Activated T-helper 1 cell treated with anti-CD3 and anti-CD28 coated beads, Interleukin-2, amount 50 U/mL, for 16 hours (primary cell): ENCODE measurements at regions not wholly inside any gene's neighbourhood (a gene's known extent, or its start where the extent isn't known, plus 50 kb on each side); places are given as distances from the start of the nearest gene placed in this dataset.

Experiments
- DNase-seq, 2 donors: peaks; one replicate each; pipeline ENCODE4 v3.0.0-alpha.2; 2020; ENCODE audit warnings: low read depth in 1 of 2, low spot score in 1 of 2

DNA sequence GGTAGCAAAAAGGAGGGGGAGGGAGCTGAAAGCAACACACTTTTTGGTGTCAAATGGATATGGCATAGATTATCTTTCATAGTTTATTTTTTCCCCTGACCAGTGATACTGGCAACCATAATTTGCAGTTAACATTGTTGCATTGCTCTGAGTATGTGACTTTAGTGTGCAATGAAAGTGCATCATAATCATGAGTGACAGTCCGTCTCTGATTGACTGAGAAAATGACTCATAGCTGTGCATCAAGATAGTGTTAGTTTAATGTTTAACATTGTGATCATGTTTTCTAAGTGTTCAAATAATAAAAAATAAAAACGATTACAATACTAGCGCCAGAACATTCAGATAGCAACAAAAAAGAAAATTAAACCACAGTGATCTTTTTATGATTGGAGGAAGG is 952.4 kb upstream of the TENM4 start:
- no peak for DNase-seq

GRCh38 chr11:80390505-80390904 is 949.7 kb upstream of the TENM4 start:
- no peak for DNase-seq

DNA sequence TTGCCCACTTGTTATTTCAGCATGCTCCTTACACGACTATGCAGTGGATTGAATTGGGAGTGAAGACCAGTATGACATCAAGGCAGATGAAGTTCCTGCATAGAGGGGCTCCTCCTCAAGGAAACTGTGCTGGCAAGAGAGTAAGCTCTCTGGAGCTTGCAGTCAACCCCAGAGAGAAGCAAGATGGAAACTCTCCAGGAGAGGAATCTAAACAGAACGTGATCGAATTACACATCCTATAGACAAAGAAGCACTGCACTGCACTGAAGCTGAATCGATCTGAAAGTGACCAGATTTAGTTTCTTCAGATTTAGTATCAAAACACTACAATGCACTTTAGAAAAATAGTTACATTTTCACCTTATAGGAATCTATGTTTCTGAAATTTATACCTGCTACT is 947.7 kb upstream of the TENM4 start:
- no peak for DNase-seq

- no peak for DNase-seq
Measured at GRCh38 chr11:80388130-80388529, 947.3 kb upstream of the TENM4 start.

DNA sequence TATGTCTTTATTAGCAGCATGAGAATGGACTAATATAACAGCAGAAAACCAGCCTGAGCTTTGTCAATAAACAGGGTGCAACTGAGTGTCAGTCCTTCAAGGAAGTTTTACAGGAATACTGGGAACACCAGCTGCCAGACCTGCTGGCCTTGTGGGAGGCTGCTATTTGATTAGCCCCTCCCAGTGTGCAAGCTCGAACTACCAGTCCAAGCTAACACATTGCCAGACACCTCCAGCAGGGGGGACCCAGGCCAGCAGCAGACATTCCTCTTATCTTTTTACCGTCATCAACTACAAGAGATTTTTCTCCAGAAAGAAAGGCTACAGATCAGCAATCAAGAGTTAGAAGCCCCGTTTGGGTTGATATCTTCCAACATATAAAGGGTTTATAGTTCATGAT is 942.8 kb upstream of the TENM4 start:
- DNase-seq = no peak

GRCh38 chr11:80379620-80380278 is 938.9 kb upstream of the TENM4 start:
- DNase-seq = no peak

DNA sequence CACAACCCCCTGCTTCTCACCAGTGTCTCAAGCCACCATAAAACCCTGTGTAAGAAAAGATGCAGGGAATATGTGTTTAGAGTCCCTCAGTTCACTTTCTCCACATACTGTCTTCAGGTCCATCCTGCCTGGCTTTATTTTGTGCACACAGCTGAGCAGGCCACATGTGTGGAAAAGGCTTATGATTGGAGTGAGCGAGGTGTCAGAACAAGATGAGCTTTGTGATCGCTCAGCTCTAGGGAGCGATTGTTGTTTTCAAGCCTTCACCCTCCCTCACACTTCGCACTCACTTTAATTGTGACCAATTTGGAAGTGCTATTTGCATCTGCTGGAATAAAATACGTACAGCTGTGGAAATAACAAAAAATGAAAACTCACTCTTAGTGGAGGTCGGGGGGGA is 931.1 kb upstream of the TENM4 start:
- no peak for DNase-seq

DNA sequence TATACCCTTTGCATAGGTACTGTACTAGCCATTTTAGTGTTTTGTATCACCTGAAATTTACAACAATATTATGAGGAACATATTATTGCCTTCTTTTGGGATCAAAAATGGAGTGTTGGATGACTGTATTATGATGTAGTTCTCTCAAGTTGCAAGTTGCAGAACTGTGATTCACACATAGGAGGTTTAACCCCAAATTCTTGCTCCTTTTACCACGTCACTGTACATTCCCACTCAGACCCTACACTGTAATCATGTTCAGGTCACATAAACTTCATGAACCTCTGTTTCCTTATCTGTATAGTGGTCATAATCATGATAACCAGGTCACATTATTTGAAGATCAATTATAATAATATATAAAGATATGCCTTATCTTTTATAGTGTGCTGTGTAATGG is 925.1 kb upstream of the TENM4 start:
- DNase-seq = no peak

GRCh38 chr11:80365076-80365725 is 924.4 kb upstream of the TENM4 start:
- no peak for DNase-seq

GRCh38 chr11:80362563-80363340 is 921.9 kb upstream of the TENM4 start:
- no peak for DNase-seq

GRCh38 chr11:80355251-80355650 is 914.4 kb upstream of the TENM4 start:
- DNase-seq = no peak

- DNase-seq = no peak
Measured at GRCh38 chr11:80350541-80350940, 909.7 kb upstream of the TENM4 start.

GRCh38 chr11:80349997-80350396 is 909.2 kb upstream of the TENM4 start:
- DNase-seq = no peak

DNA sequence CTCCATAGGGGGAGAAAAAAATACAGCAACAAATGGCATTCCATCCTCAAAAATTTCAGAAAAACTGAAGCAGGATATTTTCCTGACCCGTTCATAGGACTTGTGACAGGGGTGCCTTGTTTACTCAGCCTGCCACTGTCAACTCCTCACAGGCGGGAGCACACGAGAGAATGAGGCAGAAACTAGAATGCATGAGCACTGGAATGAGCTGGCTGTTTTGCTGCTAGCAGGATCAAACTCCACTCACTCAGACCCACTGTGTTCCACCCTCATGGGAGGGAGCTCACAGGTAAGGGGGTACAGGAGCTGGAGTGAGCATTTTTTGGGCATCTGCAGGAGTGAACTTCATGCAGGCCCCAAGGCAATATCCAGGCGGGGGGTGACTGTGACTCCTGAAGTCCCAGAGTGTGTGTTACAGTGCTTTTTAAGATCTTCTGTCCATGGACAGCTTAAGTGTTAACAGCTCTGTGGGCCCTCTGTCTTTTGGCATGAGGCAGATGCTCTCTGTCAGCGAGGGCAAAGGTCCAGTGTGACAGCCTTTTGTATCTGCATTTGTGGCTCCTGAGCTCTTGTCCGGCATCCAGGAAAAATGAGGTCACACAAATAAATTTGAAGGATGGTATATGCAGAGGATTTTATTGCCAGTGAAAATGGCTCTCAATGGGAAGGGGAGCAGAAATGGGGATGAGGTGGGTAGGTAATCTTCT is 905.7 kb upstream of the TENM4 start:
- no peak for DNase-seq

GRCh38 chr11:80343436-80343835 is 902.6 kb upstream of the TENM4 start:
- DNase-seq = no peak

- no peak for DNase-seq
Measured at GRCh38 chr11:80338231-80338630, 897.4 kb upstream of the TENM4 start.

GRCh38 chr11:80331694-80332093 is 890.9 kb upstream of the TENM4 start:
- no peak for DNase-seq

- no peak for DNase-seq
Measured at GRCh38 chr11:80330264-80330663, 889.4 kb upstream of the TENM4 start.

- no peak for DNase-seq
Measured at GRCh38 chr11:80328774-80329173, 887.9 kb upstream of the TENM4 start.

DNA sequence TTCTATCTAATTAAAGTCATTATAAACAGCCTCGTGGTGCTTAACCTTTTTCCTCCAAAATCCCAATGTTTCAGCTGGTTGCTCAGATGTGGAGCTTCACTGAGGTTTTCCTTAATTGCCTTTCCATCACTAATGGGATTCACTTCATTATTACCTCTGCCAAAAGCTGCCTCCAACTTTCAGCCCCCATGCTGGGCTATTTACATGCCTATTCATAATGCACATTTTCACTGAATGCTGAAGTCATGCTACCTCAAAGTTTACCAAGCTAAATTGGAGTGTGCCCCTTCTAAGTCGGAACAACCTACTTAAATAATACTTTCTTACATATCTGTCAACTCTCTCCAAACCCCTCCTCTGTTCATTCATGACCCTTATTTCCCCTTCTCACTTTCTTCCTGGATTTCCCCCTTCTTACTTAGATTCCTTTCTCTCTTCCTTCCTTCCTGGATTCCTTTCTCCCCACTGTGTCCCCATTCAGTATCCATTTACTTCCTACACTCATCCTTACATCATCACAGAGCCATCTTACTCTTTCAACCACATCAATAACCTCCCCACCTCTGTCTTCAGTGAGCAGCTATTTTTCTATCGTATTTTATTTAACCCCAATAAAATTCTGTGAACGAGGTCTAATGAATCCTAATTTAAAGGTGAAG is 887.3 kb upstream of the TENM4 start:
- no peak for DNase-seq

- DNase-seq = no peak
Measured at GRCh38 chr11:80321786-80322185, 881.0 kb upstream of the TENM4 start.
